Neural cell (in vitro differentiated cells): ENCODE measurements at regions not wholly inside any gene's neighbourhood (a gene's known extent, or its start where the extent isn't known, plus 50 kb on each side); places are given as distances from the start of the nearest gene placed in this dataset.

Experiments used
- CTCF ChIP-seq: fragments of 450-650 bp; IDR thresholded peaks from 2 replicates; pipeline ENCODE4 v1.5.1; 2014; ENCODE audit warnings: antibody characterized with exemption, mild to moderate bottlenecking, moderate library complexity; ENCODE audit not compliant: poor library complexity, severe bottlenecking
- EZH2 ChIP-seq: fragments of 200-600, 300-800 bp; shearing (Covaris generic), sonication (generic); IDR thresholded peaks from 2 replicates; pipeline ENCODE4 v1.6.1; 2014; ENCODE audit warnings: antibody characterized with exemption, low read length, borderline replicate concordance, mild to moderate bottlenecking; ENCODE audit not compliant: insufficient read depth, poor library complexity, severe bottlenecking
- MXI1 ChIP-seq: fragments of 450-650 bp; conservative IDR thresholded peaks from 2 replicates; pipeline ENCODE4 v1.6.1; 2014; ENCODE audit warnings: antibody characterized with exemption, mild to moderate bottlenecking; ENCODE audit not compliant: poor library complexity, severe bottlenecking
- POLR2AphosphoS5 ChIP-seq: IDR thresholded peaks from 2 replicates; pipeline ENCODE4 v1.6.1; 2012
- RAD21 ChIP-seq: fragments of 450-650 bp; conservative IDR thresholded peaks from 2 replicates; pipeline ENCODE4 v1.6.1; 2014; ENCODE audit warnings: antibody characterized with exemption, mild to moderate bottlenecking, moderate library complexity
- REST ChIP-seq: IDR thresholded peaks from 2 replicates; pipeline ENCODE4 v1.6.1; 2012; ENCODE audit warnings: borderline replicate concordance
- SMC3 ChIP-seq: fragments of 450-650 bp; conservative IDR thresholded peaks from 2 replicates; pipeline ENCODE4 v1.6.1; 2014; ENCODE audit warnings: antibody characterized with exemption, mild to moderate bottlenecking, moderate library complexity; ENCODE audit not compliant: poor library complexity
- TAF1 ChIP-seq: IDR thresholded peaks from 2 replicates; pipeline ENCODE4 v1.6.1; 2012; ENCODE audit warnings: low read depth

- TF ChIP-seq CTCF (no peak), EZH2 (no peak), RAD21 (no peak), TAF1 (no peak), MXI1 (no peak), POLR2AphosphoS5 (no peak), REST (no peak), SMC3 (no peak)
Observed at GRCh38 chr13:88866195-88866594, 1195.0 kb downstream of the SLITRK5 start.
